ENCODE measurements at regions not wholly inside any gene's neighbourhood (a gene's known extent, or its start where the extent isn't known, plus 50 kb on each side); places are given as distances from the start of the nearest gene placed in this dataset.

- no peak for TF ChIP-seq POLR2A (IDR thresholded peaks at IDR 0.05; ENCODE audit: low read depth, low read length)
- no peak for TF ChIP-seq TAF1 (IDR thresholded peaks at IDR 0.05; ENCODE audit: low read depth, low read length)
- no peak for TF ChIP-seq PAX5 (IDR thresholded peaks at IDR 0.05; ENCODE audit: insufficient read depth, low read length, severe bottlenecking)
- no peak for TF ChIP-seq POLR2AphosphoS5 (IDR thresholded peaks at IDR 0.05; ENCODE audit: low read depth, low read length)
- TF ChIP-seq SPI1 (IDR thresholded peaks at IDR 0.05; ENCODE audit: low read depth, low read length), result no peak
- no peak for TF ChIP-seq POU2F2 (IDR thresholded peaks at IDR 0.05; ENCODE audit: low read depth, low read length)
Measured at GRCh38 chr5:117434254-117434653, 859.6 kb upstream of the SEMA6A start.
